Ramos (cell line): ENCODE measurements at regions not wholly inside any gene's neighbourhood (a gene's known extent, or its start where the extent isn't known, plus 50 kb on each side); places are given as distances from the start of the nearest gene placed in this dataset.

Experiments
- in situ Hi-C: fragments of 300-500 bp; cut with MboI; formaldehyde crosslinking; loops from one replicate; pipeline ENCODE4 v1.14.3; 2022; ENCODE audit warnings: low sequenced_read_pairs; ENCODE audit not compliant: unreplicated experiment

GRCh38 chr18:27414682-27415081, 229.6 kb upstream of the CHST9 start:
- in situ Hi-C loops = no loop called here

GRCh38 chr18:27413495-27414401, 228.6 kb upstream of the CHST9 start:
- in situ Hi-C loops = no loop called here

- in situ Hi-C loops = no loop called here
Observed at GRCh38 chr18:27412556-27412955, 227.4 kb upstream of the CHST9 start.

- in situ Hi-C loops = no loop called here
Observed at GRCh38 chr18:27411911-27412310, 226.8 kb upstream of the CHST9 start.

- in situ Hi-C loops = no loop called here
Observed at GRCh38 chr18:27411013-27411412, 225.9 kb upstream of the CHST9 start.

GRCh38 chr18:27404855-27405254, 219.7 kb upstream of the CHST9 start:
- in situ Hi-C loops = no loop called here

- in situ Hi-C loops = no loop called here
Observed at GRCh38 chr18:27400001-27400400, 214.9 kb upstream of the CHST9 start.

GRCh38 chr18:27395752-27396151, 210.6 kb upstream of the CHST9 start:
- in situ Hi-C loops = no loop called here

GRCh38 chr18:27394687-27395086, 209.6 kb upstream of the CHST9 start:
- in situ Hi-C loops = no loop called here

- in situ Hi-C loops = no loop called here
Observed at GRCh38 chr18:27382567-27383216, 197.6 kb upstream of the CHST9 start.

GRCh38 chr18:27378431-27379095, 193.5 kb upstream of the CHST9 start:
- in situ Hi-C loops = no loop called here

- in situ Hi-C loops = no loop called here
Observed at GRCh38 chr18:27377251-27377650, 192.1 kb upstream of the CHST9 start.

GRCh38 chr18:27372386-27372785, 187.3 kb upstream of the CHST9 start:
- in situ Hi-C loops = no loop called here

GRCh38 chr18:27366665-27367064, 181.6 kb upstream of the CHST9 start:
- in situ Hi-C loops = no loop called here

- in situ Hi-C loops = no loop called here
Observed at GRCh38 chr18:27366151-27366550, 181.0 kb upstream of the CHST9 start.

GRCh38 chr18:27363872-27364271, 178.8 kb upstream of the CHST9 start:
- in situ Hi-C loops = no loop called here

- in situ Hi-C loops = no loop called here
Observed at GRCh38 chr18:27361477-27361876, 176.4 kb upstream of the CHST9 start.

- in situ Hi-C loops = no loop called here
Observed at GRCh38 chr18:27355308-27355707, 170.2 kb upstream of the CHST9 start.

GRCh38 chr18:27353273-27353672, 168.2 kb upstream of the CHST9 start:
- in situ Hi-C loops = no loop called here

GRCh38 chr18:27349284-27349882, 164.3 kb upstream of the CHST9 start:
- in situ Hi-C loops = no loop called here

GRCh38 chr18:27331606-27332005, 146.5 kb upstream of the CHST9 start:
- in situ Hi-C loops = no loop called here
